Bronchial epithelial cell (primary cell): ENCODE measurements at regions not wholly inside any gene's neighbourhood (a gene's known extent, or its start where the extent isn't known, plus 50 kb on each side); places are given as distances from the start of the nearest gene placed in this dataset.

Source experiments
- DNase-seq: peaks from one replicate; pipeline ENCODE4 v3.0.0-alpha.2; 2010; ENCODE audit warnings: low read depth
- FAIRE-seq: peaks from 2 replicates; lab custom pipeline; 2011; peaks lifted over from hg19 to GRCh38; lab: Jason Lieb, UNC
- H3K27me3 ChIP-seq: 2 replicates; pipeline ENCODE4 v1.5.1; 2011; ENCODE audit warnings: low read length; ENCODE audit not compliant: control insufficient read depth, insufficient read depth
- H3K36me3 ChIP-seq: 2 replicates; pipeline ENCODE4 v1.5.1; 2011; ENCODE audit warnings: low read length; ENCODE audit not compliant: control insufficient read depth, insufficient read depth
- H3K4me3 ChIP-seq: 2 replicates; pipeline ENCODE4 v1.5.1; 2011; ENCODE audit warnings: mild to moderate bottlenecking, low read depth, low read length, control low read depth
- CTCF ChIP-seq: IDR thresholded peaks from 2 replicates; pipeline ENCODE4 v1.5.1; 2011; ENCODE audit warnings: mild to moderate bottlenecking, moderate library complexity, low read length, control low read depth, inconsistent platforms; ENCODE audit not compliant: insufficient read depth, severe bottlenecking

GRCh38 chr2:53111004-53111403 lies 656.6 kb upstream of the CHAC2 start:
- FAIRE-seq (no peak), DNase-seq (no peak)
- TF ChIP-seq CTCF = no peak
- H3K4me3 ChIP-seq = no peak overlapping the region
- H3K36me3 ChIP-seq = no peaks in the 10 kb centered on the region
- peaks cover 2% of the 10 kb centered on the region for H3K27me3 ChIP-seq

GRCh38 chr2:53108246-53108645 lies 659.4 kb upstream of the CHAC2 start:
- FAIRE-seq (no peak), DNase-seq (no peak)
- no peaks in the 10 kb centered on the region for H3K27me3 ChIP-seq
- no peaks in the 10 kb centered on the region for H3K36me3 ChIP-seq
- TF ChIP-seq CTCF = no peak
- no peak overlapping the region for H3K4me3 ChIP-seq

- Histone ChIP-seq H3K36me3 (no peaks in the 10 kb centered on the region), H3K4me3 (no peak overlapping the region), H3K27me3 (no peaks in the 10 kb centered on the region)
- FAIRE-seq (no peak), DNase-seq (peak; percentile 85)
- TF ChIP-seq CTCF = no peak
These were observed 663.3 kb upstream of the CHAC2 start for GRCh38 chr2:53104263-53104662.

GRCh38 chr2:53103679-53104078 lies 663.9 kb upstream of the CHAC2 start:
- no peak for TF ChIP-seq CTCF
- FAIRE-seq (no peak), DNase-seq (no peak)
- Histone ChIP-seq H3K36me3 (no peaks in the 10 kb centered on the region), H3K4me3 (no peak overlapping the region), H3K27me3 (no peaks in the 10 kb centered on the region)

- DNase-seq (no peak), FAIRE-seq (no peak)
- no peaks in the 10 kb centered on the region for H3K27me3 ChIP-seq
- no peak overlapping the region for H3K4me3 ChIP-seq
- no peaks in the 10 kb centered on the region for H3K36me3 ChIP-seq
- no peak for TF ChIP-seq CTCF
These were observed 668.9 kb upstream of the CHAC2 start for GRCh38 chr2:53098696-53099078.

- H3K4me3 ChIP-seq = no peak overlapping the region
- FAIRE-seq = no peak
These were observed 671.3 kb upstream of the CHAC2 start for GRCh38 chr2:53096351-53096750.

More at GRCh38 chr2:53096351-53096750, 671.3 kb upstream of the CHAC2 start:
- no peak for TF ChIP-seq CTCF
- no peak for DNase-seq
- Histone ChIP-seq H3K27me3 (no peaks in the 10 kb centered on the region), H3K36me3 (no peaks in the 10 kb centered on the region)
